ENCODE measurements at regions not wholly inside any gene's neighbourhood (a gene's known extent, or its start where the extent isn't known, plus 50 kb on each side); places are given as distances from the start of the nearest gene placed in this dataset.
"Not testable (repeated sequence)": the region's sequence is repeated elsewhere in the genome, so short reads cannot be mapped to it uniquely, and the experiment has no call there.

- not testable (repeated sequence) for DNase-seq (ENCODE audit: low read depth)
Measured at GRCh38 chr1:145553795-145554194, 54.0 kb upstream of the GPR89A start.

DNA sequence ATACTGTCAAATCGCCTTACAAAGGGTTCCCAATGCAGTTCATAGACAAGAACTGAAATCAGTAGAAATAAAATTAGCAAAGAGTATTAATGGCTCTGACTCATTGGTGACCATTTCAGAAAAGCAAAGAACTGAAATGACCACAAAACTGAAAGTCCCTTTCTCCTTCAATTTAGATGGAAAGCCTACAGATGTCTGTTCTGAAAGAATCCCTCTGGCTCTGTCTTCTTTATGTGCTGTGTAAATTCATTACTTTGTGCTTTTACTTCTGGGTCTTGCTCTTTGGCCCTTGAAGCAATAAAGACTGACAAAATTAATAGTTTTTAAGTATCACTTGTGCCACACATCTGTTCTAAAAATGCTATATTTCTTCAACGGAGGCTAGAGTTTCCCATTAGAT lies 62.7 kb upstream of the GPR89A start:
- DNase-seq (ENCODE audit: low read depth) = no peak

DNA sequence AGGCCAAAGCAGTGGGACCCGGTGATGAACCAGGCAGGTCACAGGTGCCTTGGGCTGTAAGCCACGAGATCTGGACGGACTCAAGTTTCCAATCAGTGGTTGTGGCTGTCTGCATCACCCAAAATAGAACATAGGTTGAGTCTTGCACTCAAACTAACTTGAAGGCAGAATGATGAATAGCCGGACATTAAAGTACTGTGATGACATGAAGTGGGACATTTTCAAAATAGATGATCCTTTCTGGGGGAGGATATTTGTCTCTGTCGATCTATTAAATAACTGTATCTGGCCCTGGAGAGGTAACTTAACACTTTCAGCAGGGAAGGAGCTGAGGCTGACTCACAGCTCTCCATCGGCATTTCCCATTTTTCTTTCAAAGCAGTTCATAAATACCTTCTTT lies 66.1 kb upstream of the GPR89A start:
- peak; percentile 35 for DNase-seq (ENCODE audit: low read depth)

- peak; percentile 83 for DNase-seq (ENCODE audit: low read depth)
Measured at GRCh38 chr1:145541246-145541645, 66.5 kb upstream of the GPR89A start.

DNA sequence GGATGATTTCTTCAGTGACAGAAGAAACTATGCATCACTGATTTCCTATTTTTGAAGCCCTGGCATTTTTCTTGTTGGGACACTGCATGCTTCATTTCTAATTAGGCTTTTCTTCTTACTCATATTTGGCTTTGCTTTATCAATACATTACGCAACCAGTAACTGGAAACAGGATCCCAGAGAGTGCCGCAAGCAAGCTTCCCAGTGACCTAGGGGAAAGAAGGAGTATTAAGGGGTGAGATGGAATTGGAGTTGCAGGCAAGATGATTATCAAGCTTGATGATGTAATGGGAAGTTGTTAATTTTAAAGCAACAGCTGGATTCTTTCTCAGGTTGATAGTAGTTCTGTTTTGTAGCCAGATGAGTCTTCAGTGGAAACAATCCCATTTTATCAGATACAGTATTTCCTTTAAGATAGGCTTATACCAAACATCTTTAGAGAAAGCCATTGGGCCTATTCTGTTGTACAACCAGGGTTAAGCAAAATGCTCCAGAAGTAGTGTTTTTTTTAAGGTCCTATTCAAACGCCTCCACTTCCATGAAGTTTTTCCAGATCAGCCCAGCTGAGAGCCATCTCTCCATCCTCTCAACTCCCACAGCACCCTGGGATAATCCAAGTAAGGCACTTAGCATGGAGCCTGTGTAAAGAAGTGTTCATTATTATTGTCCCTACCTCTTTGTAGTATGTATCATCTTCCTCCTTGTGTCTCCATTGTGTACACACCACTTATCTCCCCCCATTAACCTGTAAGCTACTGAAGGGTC lies 69.5 kb upstream of the GPR89A start:
- DNase-seq (ENCODE audit: low read depth) = peak; percentile 18

DNA sequence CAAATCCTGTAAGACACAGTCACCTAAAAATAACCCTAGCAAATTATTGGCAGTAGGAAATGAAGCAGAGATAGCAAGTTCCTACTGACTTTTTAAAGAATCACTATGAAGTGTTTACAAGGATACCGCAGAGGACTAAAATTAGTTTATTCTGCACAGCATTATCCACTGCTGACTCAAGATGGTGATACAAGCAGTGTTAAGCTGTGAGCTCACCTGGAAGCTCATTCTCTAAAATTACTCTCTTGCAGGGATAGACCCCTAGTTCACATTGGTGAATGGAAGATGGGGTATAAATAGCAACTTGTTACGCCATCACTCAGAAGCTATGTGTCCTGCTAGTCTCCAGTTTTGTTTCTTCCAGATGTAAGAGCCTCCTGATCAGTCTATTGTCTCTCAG lies 70.8 kb upstream of the GPR89A start:
- DNase-seq (ENCODE audit: low read depth) = peak; percentile 73

- peak; percentile 65 for DNase-seq (ENCODE audit: low read depth)
Measured at GRCh38 chr1:145535461-145535860, 72.3 kb upstream of the GPR89A start.

DNA sequence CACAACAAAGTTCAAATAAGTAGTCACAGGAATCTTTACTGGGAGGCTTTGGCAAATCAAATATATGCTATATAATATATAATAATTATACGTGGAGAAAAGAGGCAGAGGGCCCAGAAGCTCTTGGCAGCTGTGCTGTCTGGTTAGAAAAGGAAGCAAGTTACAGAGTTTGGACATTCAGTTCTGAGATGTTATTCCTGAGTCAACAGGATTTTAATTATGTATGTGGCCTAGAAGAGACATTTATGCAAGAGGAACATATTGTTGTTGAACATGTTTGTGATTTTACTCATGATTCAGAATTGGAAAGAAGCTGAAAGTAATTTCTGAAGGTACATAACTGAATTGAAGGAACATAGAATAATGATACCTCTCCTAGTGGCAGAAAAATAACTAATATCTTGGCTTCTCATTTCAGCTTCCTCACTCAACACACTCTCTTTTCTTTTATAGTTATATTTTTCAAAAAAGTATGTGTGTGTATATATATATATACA lies 79.7 kb upstream of the GPR89A start:
- not testable (repeated sequence) for DNase-seq (ENCODE audit: low read depth)

DNA sequence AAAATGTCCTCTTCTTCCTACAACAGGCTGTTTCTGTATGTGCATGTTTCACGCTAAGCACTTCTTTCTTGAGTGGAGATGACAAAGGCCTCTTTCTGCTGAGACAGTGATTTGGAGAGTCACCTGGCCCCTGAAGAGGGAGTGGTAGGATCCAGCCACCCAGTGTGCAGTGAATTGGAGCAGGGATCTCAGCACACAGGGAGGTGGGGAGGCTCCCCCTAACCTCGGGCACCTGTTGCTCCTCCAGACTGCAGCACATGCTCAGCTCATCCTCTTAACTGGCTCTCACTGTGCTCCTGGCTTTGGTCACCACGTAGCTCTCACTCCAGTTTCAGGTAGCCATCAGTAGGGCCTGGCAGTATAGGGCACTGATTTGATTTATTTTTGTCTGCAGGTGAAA lies 87.6 kb upstream of the GPR89A start:
- DNase-seq (ENCODE audit: low read depth) = not testable (repeated sequence)

GRCh38 chr1:145519302-145519701 lies 88.5 kb upstream of the GPR89A start:
- DNase-seq (ENCODE audit: low read depth) = not testable (repeated sequence)

DNA sequence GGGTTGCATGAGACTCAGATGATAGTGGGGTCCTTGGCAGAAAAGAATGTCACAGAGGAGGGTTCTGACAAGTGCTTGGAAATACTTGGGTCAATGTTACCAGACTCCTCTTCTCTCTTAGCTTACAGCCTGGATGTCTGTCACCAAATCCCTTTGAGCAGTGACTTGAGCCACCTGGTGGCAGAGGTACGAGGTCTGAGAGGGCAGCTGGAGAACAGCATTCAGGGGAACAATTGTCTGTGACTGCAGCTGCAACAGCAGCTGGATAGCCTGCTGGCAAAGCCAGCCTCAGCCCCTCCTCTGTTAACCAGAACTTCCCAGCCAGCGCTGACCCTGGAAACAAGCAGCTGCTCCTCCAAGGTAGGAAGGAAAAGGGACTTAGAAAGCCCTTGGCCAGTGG lies 87.6 kb upstream of the NBPF20 start:
- not testable (repeated sequence) for DNase-seq (ENCODE audit: low read depth)

GRCh38 chr1:145508053-145508452 lies 82.7 kb upstream of the NBPF20 start:
- not testable (repeated sequence) for DNase-seq (ENCODE audit: low read depth)

- DNase-seq (ENCODE audit: low read depth) = not testable (repeated sequence)
Measured at GRCh38 chr1:145505663-145506647, 80.6 kb upstream of the NBPF20 start.

DNA sequence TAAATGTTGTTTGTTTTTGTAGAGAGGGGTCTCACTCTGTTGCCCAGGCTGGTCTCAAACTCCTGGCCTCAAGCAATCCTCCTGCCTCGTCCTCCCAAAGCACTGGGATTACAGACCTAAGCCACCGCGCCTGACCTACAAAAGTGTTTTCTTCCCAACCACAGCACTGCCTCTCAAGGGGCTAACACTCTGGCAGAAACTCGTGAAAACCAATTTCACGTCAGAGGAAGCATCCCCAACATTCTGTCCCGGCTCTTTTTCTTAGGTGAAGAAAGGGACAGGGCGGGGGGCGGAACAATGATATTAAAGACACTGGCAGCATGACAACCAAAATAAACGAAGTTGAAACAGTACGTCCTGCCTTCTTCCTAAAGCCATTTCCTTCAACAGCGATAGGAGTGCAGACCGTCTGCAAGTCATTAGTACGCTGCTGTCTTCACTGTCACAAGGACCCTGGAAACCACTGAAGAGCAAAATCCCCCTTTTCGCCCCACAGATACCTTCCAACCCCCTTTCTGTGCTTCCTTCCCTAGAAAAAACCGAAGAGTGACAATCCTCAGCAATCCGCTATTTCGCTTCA lies 79.5 kb upstream of the NBPF20 start:
- not testable (repeated sequence) for DNase-seq (ENCODE audit: low read depth)

DNA sequence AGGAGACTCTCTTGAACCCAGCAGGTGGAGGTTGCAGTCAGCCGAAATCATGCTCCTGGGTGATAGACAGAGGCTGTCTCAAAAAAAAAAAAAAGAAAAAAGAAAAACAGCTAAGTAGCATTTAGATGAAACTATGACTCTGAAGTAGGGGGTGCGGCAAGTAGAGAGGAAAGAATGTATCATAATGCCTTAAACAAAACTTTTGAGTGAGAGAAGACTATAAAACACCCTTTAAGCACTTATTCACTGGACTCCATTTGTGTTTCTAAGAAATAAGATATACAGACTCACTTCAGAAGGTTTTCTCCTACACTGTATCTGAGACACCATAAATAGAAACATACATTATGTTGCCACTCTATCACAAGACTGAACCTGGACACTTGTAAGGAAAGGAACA lies 78.9 kb upstream of the NBPF20 start:
- not testable (repeated sequence) for DNase-seq (ENCODE audit: low read depth)

DNA sequence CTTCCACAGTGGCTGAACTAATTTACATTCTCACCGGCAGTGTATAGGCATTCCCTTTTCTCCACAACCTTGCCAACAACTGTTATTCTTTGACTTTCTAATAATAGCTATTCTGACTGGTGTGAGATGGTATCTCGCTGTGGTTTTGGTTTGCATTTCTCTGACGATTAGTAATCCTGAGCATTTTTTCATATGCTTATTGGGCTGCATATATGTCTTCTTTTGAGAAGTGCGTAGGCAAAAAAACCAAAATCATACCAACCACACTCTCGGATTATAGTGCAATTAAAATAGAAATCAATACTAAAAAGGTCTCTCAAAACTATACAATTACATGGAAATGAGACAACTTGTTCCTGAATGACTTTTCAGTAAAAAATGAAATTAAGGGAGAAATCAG lies 74.8 kb upstream of the NBPF20 start:
- not testable (repeated sequence) for DNase-seq (ENCODE audit: low read depth)

DNA sequence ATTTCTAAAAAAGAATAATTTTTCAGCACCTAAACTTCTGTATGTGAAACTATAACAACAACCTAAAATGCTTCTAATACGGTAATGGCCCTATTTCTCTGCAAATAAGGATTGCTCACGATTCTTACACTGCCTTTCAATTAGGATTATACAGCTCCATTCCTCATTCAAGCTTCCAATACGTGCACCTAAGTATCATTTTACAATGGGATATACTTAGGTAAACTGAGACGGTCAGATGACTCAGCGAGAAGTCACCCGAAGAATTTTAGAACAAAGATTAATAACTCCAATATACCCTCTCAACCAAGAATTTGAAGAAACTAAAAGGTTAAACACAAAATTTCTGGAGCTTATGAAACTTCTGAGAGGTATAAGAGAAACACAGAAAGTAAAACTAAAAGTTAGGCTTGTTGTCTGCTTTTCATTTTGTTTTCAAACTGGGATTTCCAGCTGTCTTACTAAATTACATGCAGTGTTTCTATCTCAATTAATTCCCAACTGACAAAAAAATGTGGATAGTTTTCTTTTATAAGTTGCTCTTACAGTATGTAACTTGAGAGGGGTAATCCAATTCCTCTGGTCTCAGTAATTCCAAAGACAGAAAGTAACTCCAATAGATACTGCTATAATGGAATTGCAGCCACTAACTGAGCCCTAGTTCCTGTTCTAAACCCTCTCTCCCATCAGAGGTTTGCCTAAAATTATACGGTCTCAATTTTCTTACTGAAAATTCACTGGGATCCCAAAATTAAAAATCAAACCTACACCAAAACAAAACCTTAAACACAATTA lies 69.9 kb upstream of the NBPF20 start:
- not testable (repeated sequence) for DNase-seq (ENCODE audit: low read depth)

- not testable (repeated sequence) for DNase-seq (ENCODE audit: low read depth)
Measured at GRCh38 chr1:145488193-145488933, 63.0 kb upstream of the NBPF20 start.

GRCh38 chr1:145487156-145487555 lies 61.8 kb upstream of the NBPF20 start:
- DNase-seq (ENCODE audit: low read depth) = not testable (repeated sequence)

DNA sequence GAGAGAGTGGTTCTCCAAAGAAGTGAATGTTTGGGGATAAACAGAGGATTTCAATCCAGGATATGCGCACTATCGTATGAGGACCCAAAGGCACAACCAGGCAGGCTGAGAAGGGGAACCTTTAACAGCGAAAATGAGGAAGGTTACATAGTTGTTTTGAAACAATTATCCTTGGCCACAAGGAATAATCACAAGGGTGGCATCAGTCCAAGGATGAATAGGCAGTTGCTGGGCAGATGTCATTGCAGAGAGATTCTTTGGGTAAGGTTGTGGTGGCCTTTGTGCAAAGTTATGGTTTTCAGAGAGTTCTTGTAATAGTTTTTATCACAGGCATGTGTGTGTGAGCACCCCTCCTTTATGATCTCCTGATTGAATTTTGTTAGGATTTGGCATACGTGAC lies 58.9 kb upstream of the NBPF20 start:
- not testable (repeated sequence) for DNase-seq (ENCODE audit: low read depth)
